ENCODE measurements at regions not wholly inside any gene's neighbourhood (a gene's known extent, or its start where the extent isn't known, plus 50 kb on each side); places are given as distances from the start of the nearest gene placed in this dataset.
"Not testable (repeated sequence)": the region's sequence is repeated elsewhere in the genome, so short reads cannot be mapped to it uniquely, and the experiment has no call there.

DNA sequence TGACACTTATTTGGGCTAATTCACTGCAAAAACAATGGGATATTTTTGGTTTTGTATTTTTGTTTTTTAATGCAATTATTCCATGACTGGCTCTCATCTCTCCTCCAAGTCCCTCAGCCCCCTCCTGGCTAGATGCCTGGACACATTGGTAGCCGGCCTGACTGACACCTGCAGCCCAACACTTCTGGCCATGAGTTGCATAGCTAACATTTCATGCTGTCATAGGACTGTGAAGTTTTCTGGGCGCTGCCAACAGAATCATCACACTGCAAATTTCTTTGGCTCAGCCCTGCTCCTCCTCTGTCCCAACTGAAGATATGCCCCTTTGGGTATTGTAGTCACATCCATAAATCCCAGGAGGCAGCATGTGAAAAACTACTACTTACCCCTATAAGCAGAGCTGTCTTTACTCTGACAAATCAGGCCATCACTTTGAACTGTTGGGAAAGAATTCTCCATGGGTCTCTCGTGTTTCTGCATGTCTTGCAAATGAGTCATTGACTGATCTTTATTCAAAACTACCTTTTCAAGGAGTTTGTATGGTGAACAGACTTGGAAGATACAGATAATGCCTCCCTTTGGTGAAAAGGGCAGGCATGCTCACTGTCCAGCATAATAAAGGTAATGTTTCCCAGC lies 126.7 kb upstream of the LGR5 start:
- intact Hi-C loops (cut with DNase I): no loop called here
- no peaks in the 10 kb centered on the region for H3K9me3 ChIP-seq
- H3K4me3 ChIP-seq: no peak overlapping the region
- no peaks in the 10 kb centered on the region for H3K4me1 ChIP-seq
- no peak overlapping the region for H3K27ac ChIP-seq
- TF ChIP-seq, protein P1, sequence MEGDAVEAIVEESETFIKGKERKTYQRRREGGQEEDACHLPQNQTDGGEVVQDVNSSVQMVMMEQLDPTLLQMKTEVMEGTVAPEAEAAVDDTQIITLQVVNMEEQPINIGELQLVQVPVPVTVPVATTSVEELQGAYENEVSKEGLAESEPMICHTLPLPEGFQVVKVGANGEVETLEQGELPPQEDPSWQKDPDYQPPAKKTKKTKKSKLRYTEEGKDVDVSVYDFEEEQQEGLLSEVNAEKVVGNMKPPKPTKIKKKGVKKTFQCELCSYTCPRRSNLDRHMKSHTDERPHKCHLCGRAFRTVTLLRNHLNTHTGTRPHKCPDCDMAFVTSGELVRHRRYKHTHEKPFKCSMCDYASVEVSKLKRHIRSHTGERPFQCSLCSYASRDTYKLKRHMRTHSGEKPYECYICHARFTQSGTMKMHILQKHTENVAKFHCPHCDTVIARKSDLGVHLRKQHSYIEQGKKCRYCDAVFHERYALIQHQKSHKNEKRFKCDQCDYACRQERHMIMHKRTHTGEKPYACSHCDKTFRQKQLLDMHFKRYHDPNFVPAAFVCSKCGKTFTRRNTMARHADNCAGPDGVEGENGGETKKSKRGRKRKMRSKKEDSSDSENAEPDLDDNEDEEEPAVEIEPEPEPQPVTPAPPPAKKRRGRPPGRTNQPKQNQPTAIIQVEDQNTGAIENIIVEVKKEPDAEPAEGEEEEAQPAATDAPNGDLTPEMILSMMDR (IDR thresholded peaks at IDR 0.05): no peak
- H3K9ac ChIP-seq (ENCODE audit: low read depth in 2 of 2, low read length in 2 of 2): no peak overlapping the region
- H3K36me3 ChIP-seq: no peaks in the 10 kb centered on the region
- DNase-seq: no peak
- no peaks in the 10 kb centered on the region for H3K27me3 ChIP-seq

DNA sequence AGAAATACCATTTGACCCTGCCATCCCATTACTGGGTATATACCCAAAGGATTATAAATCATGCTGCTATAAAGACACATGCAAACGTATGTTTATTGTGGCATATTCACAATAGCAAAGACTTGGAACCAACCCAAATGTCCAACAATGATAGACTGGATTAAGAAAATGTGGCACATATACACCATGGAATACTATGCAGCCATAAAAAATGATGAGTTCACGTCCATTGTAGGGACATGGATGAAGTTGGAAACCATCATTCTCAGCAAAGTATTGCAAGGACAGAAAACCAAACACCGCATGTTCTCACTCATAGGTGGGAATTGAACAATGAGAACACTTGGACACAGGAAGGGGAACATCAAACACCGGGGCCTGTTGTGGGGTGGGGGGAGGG lies 128.0 kb upstream of the LGR5 start:
- H3K27ac ChIP-seq; DNase-seq; H3K36me3 ChIP-seq; intact Hi-C loops (cut with DNase I); H3K9ac ChIP-seq (ENCODE audit: low read depth in 2 of 2, low read length in 2 of 2); H3K27me3 ChIP-seq; H3K9me3 ChIP-seq; H3K4me3 ChIP-seq; H3K4me1 ChIP-seq: not testable (repeated sequence)

DNA sequence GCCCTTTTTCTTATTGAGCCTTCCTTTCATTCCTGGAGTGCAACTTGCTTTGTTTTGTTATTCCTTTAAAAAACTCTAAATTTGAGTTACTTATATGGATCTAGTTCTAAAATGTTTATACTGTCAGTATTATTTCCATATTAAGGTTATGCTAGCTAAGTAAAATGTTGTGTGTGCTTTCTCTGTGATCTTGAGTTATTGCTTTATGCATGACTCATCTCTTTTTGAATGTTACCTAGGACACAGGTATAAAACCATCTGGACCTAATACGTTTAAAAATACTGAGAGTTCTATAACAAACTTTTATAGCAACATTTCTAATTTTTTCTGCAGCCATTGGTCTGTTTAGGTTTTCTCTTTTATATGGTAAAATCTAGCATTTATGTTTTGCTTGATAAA lies 132.8 kb upstream of the LGR5 start:
- Histone ChIP-seq H3K27ac (no peak overlapping the region), H3K9me3 (no peaks in the 10 kb centered on the region), H3K4me1 (no peaks in the 10 kb centered on the region), H3K9ac (ENCODE audit: low read depth in 2 of 2, low read length in 2 of 2) (no peak overlapping the region), H3K27me3 (no peaks in the 10 kb centered on the region), H3K4me3 (no peak overlapping the region), H3K36me3 (no peaks in the 10 kb centered on the region)
- intact Hi-C loops (cut with DNase I): no loop called here
- DNase-seq: no peak
- TF ChIP-seq, protein P1 (IDR thresholded peaks at IDR 0.05): no peak

DNA sequence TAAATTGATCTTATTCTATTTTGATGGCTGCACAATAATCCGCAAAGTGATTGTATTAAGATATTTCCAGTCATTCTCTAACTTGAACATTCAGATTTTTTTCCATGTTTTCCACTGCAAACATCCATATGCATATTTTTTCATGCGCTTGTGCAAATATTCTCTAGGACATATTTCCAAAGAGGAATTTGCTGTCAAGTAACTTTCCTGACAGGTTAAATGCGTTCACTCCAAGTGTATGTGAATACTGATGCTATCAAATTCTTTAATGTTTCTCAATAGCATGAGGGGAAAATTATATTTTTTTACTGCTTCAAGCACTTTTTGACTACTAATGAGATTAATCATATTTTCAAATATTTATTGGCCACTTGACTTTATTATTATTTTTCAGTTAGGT lies 135.3 kb upstream of the LGR5 start:
- DNase-seq: no peak
- no peaks in the 10 kb centered on the region for H3K4me1 ChIP-seq
- intact Hi-C loops (cut with DNase I): no loop called here
- no peak overlapping the region for H3K9ac ChIP-seq (ENCODE audit: low read depth in 2 of 2, low read length in 2 of 2)
- no peaks in the 10 kb centered on the region for H3K27me3 ChIP-seq
- H3K9me3 ChIP-seq: no peaks in the 10 kb centered on the region
- H3K4me3 ChIP-seq: no peak overlapping the region
- TF ChIP-seq, protein P1 (IDR thresholded peaks at IDR 0.05): no peak
- no peak overlapping the region for H3K27ac ChIP-seq
- H3K36me3 ChIP-seq: no peaks in the 10 kb centered on the region

DNA sequence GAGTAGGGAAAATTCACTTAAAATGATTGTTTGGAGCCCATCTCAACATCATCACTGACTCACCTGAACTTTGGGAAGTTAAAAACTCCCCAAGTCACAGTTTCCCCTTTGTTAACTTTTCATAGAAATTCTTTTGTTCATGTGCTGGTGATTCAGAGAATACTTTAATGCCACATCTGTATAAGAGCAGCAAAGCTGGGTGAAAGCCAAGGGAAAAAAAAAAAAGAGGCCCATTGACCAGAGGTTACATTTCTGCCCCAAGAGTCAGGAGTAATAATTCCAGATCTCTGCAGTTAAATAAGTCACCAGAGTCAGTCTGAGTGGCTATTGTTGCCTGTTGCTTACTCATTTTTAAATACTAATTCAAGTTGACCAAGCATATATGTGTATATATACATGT lies 136.4 kb upstream of the LGR5 start:
- TF ChIP-seq, protein P1 (IDR thresholded peaks at IDR 0.05): no peak
- no peak for DNase-seq
- no peaks in the 10 kb centered on the region for H3K9me3 ChIP-seq
- intact Hi-C loops (cut with DNase I): no loop called here
- no peak overlapping the region for H3K9ac ChIP-seq (ENCODE audit: low read depth in 2 of 2, low read length in 2 of 2)
- no peaks in the 10 kb centered on the region for H3K4me1 ChIP-seq
- no peak overlapping the region for H3K4me3 ChIP-seq
- no peaks in the 10 kb centered on the region for H3K36me3 ChIP-seq
- H3K27me3 ChIP-seq: no peaks in the 10 kb centered on the region
- no peak overlapping the region for H3K27ac ChIP-seq

DNA sequence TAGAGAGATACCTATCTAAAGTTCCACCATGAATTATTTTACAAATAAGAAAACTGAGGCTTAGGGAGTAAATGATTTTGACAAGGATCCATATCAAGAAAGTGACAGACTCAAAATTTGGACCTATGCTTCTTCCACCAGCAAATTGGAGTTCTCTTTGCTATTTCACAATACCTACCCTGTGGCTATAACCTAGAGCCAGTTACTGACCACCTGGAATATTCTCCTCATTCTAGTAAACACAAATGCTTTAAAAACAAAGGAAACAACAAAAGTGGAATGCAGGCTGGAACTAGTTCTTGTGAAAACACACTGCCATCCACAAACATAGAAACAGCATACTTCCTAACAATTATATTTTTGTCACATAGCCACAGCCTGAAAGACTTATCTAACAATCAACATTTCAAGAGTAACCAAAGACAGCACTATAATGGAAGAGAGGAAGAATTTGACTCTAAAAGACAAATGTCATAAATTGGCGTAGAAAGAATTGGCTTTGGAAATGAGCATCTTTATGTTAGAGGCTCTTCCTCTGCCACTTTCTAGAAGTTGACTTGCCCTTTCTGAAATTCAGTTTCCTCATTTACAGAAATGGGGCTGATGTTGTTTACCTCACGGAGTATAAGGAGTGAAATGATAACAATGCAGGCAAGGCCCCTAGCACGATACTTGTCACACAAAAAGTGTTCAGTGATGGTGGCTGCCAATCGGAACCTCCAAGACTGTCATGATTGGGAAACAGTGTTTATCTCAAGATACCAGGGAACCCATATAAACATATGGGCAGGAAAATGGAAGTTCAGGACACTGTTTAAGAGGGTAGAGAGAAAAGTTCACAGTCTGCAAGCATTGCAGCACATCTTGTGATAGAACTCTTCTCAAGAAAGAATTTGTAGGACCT lies 138.6 kb upstream of the LGR5 start:
- intact Hi-C loops (cut with DNase I): no loop called here
- DNase-seq: no peak
- Histone ChIP-seq H3K9ac (ENCODE audit: low read depth in 2 of 2, low read length in 2 of 2) (no peak overlapping the region), H3K27ac (no peak overlapping the region), H3K27me3 (no peaks in the 10 kb centered on the region), H3K4me3 (no peak overlapping the region), H3K4me1 (no peaks in the 10 kb centered on the region), H3K36me3 (no peaks in the 10 kb centered on the region), H3K9me3 (no peaks in the 10 kb centered on the region)
- TF ChIP-seq, protein P1 (IDR thresholded peaks at IDR 0.05): no peak
